Fibroblast of the conjunctiva (primary cell): ENCODE measurements at regions not wholly inside any gene's neighbourhood (a gene's known extent, or its start where the extent isn't known, plus 50 kb on each side); places are given as distances from the start of the nearest gene placed in this dataset.

Experiments used
- DNase-seq: peaks from one replicate; pipeline ENCODE4 v3.0.0-alpha.2; 2010; ENCODE audit warnings: low read depth

DNA sequence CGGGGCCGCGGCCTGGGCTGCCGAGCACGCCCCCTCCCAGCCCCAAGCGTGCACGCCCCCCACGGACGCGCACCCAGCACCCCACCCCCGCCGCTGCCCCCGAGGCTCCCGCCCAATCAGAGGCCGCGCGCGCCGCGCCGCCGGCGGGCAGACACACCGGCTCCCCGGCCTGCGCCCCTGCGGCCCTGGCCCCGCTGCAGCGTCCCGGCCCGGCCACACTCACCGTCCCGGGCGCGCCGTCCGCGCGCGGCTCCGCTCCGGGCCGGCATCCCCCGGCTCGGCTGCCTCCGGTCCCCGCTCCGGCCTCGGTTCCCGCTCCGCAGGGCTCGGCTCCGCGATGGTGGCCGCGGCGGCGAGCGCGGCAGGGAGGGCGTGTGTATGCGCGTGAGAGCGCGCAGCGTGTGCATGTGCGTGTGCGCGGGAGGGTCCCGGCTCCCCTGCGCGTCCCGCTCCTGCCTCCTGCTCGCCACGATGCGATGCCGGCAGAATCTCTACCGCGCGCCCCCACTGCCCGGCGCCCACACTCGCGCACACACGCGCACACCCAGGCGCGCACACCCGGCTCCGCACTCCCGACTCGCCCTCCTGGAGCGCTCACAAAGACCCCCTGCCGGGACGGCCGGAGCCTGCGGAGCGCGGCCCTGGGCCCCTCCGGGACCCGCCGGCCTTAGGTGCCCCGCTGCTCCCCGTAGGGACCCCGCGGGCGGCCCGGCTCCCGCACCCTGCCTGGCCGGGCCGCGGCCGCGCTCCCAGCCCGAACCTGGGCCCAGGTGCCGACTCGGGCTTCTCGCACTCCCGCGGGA is 186.5 kb upstream of the LINGO1 start:
- DNase-seq: no peak

DNA sequence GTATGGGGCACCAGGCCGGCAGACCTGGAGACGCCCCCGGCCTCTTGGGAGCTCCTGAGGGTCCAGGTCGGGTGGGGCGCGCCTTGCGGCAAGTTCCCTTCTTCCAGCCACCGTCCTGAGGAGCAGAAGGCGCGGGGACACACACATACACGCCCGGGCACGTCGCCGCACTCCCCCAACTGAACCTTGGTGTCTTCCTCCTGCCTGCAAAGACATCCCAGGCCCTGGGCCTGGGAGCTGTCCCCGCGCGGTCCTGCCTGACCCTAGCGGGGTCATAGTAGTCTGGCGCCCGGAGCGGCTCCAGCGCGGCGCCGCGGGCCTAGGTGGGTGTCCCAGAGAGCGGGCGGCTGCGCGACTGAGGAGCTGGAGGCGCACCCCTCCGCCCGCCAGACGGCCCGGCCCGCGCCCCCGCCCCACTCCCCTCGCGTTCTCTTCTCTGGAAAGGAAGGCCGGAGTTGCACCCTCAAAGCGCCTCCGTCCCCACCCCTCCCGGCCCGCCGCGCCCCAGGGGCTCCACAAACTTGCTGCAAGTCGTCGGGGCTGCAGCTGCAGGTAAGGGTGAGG is 185.9 kb upstream of the LINGO1 start:
- DNase-seq: no peak

DNA sequence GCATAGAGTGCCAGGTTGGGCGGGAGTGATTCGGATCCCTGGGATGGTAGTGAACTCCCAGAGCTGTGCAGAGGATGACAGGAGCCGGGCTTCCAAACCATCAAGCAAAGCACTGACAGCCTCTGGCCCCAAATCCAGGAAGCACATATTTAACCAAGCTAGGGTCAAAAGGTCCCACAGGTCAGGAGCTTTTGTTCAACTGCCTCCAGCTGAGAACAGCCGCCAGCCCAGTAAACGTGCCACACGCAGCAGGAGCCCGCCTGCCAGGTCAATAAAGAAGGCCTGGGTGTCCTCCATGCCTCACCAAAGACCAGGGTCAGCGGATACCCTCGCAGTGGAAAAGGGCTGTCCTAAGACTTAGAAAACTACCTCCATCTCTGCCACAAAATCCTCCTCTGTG is 184.7 kb upstream of the LINGO1 start:
- DNase-seq: no peak

DNA sequence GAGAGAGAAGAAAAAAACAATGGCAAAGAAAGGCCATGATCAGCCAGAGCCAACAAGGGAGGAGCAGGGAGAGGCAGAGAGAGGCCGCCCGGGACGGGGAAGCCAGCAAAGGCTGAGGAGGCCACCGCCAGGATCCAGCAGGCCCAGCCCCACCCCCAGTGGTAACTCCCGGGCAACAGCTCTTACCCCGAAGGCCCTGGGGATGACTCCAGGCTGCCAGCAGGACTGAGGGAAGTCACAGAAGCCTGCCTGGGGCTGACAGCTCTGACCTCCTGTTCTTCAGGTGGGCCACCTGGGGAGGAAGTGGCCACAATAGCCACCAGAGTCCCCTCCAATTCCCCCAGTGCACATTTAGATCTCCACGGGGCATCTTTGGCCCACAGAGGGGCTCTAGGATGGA is 184.3 kb upstream of the LINGO1 start:
- no peak for DNase-seq

DNA sequence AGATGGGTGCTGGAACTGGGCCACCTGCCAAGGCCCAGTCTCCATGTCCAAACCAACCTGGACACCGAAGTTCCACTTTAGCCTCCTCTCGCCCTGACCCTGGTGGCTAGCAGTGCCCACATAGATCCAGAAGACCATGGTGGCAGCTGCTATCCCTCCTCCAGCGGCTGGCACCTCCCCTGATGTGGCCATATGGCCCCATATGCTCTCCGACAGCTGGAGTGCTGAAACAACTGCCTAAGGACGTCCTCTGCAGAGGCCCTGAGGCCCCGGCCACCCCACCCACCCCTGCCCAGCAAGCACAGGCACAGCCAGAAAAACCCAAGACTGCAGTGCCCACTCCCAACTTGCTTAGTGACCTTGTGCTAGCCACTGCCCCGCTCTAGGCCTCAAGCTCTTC is 182.3 kb upstream of the LINGO1 start:
- DNase-seq: no peak

DNA sequence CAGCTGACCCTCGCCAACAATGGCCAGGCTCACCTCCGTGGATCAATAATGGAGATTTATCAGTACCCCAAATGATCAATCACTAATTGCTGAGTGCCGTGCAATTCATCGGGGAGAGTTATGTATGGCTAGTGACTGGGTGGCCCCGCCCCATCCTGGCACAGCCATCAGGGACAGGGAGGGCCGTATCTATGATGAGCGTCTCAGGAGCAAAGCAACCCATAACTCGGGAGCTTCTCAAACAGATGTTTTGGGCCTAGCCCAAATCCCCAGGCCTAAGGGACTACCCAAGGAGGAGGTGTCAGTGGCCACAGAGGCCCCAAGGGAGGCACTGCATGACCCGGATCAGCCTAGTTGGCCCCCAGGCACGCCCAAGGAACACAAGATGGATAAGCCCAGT is 180.0 kb upstream of the LINGO1 start:
- no peak for DNase-seq

DNA sequence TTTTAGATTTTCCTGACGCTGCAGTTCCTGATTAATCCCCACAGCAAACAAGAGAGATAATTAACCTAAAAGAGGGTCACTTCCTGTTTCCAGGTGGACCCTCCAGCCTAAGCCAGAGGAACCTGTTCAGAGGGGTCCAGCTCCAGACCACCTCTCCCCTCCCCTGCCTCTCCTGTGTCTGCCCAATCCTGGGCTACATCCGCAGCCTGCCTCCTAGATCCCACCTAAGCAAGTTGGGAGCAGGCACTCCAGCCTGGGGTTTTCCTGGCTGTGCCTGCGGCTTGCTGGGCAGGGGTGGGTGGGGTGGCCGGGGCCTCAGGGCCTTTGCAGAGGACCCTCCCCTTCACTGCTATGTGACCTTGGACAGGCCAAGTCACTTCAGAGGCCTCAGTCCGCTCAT is 178.6 kb upstream of the LINGO1 start:
- no peak for DNase-seq

DNA sequence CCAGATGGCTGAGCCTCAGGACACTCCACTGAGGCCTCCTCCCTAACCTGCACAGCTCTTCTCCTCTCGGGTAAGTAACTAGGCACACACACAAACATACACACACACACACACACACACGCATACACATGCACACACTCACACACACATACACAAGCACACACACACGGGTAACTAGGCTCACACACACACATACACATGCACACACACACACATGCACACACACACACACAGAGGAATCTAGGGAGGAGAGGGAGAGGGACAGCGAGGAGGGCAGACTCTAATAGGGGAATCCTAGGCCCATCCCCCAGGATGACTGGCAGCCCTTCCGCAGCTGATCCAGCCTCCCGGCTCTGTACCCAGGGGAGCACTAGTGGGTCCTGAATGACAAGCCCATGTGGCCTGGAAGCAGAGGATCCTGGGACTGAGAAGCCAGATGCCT is 177.4 kb upstream of the LINGO1 start:
- no peak for DNase-seq

DNA sequence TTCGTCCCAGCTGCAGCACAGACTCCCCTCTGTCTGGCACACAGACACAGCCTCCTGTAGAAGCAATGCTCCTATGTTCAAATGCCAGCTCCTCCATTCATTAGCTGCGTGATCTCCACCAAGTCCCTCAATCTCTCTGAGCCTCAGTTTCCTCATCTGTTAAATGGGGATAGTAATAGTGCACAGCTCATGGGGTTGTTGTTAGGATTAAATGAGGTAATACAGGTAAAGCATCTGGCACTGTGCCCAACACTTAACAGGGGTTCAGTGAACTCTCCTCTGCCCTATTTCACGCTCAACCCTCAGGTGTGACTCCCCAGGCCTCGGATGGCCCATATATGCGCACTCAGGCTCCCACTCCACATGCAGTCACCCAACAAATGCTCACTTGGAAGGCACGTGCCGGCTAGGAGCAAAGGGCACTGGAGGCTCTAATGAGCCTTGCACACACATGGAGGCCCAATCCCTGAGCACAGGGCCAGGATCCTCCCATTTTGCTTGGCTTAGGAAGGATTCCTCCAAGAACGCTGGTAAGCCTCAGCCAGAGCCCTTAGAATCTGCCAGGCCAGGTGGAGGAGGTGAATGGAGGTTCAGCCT is 176.0 kb upstream of the LINGO1 start:
- no peak for DNase-seq

DNA sequence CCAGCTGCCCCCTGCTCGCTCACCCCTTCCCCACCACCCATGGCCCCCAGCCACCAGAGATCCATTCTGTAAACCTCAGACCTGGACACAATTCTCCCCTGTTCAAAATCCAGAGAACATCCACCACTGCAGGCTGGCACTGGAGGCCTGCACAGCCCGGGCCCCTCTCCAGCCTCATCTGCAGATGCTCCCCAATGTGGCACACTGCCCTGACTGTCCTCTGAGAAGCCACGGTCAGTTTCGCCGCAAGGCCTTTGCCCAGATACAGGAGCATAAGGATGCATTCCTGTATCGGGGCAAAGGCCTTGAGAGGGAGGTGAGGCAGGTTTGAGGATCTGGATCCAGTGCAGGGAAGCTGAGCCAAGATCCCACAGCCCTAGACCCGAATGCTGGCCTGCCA is 175.4 kb upstream of the LINGO1 start:
- no peak for DNase-seq

DNA sequence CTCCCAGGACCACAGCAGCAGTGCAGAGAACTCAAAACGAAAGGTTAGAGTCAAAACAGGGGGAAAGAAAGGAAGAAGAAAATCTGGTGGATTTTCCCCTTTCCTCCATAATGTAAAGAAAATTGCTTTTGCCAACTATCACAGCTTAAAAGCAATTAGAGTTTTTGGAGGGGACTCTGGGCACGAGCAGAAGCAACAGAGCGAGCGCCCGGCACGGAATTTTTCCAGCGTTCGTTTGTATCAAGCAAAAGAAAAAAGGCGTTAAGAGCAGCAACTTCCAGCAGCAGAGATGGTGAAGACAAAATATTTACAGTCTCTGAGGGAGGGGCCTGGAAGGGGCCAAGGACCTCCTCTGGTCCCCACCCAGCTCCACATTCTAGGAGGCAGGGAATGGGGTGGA is 174.9 kb upstream of the LINGO1 start:
- DNase-seq: no peak

DNA sequence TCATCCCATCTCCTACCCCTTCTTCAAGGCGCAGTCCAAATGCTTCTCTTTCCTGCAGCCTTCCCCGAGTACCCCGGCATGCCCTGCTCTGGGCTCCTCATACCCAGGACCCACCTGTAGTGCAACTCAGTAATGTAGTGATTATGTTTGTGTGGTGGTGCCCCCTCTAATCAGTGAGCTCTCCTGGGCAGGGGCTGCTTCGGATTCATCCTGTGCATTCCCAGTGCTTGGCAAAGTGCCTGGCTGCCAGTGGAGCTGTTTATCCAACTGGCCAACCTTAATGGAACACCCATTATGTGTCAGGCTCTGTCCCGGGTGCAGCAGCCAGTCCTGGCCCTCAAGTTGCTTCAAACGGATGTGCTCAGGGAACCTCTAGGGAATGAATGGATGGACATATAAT is 174.4 kb upstream of the LINGO1 start:
- DNase-seq: no peak

DNA sequence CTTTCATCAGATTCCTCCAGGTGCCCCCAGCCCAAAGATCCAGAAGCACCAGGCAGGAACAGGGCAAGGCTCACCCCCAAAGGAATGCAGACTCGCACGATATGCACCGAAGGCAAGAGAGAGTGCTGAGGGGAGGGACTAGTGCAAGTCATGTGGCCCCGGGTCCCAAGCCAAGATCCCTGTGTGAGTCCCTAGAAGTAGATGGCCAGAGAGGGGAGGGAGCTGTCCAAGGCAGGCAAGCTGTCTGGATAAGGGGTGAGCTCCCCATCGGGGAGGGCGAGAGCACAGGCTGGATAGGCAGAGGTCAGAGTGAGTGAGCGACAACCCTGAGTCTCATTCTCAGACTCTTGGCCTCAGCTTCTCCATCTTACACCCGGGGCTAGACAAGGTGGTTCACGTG is 171.5 kb upstream of the LINGO1 start:
- no peak for DNase-seq

DNA sequence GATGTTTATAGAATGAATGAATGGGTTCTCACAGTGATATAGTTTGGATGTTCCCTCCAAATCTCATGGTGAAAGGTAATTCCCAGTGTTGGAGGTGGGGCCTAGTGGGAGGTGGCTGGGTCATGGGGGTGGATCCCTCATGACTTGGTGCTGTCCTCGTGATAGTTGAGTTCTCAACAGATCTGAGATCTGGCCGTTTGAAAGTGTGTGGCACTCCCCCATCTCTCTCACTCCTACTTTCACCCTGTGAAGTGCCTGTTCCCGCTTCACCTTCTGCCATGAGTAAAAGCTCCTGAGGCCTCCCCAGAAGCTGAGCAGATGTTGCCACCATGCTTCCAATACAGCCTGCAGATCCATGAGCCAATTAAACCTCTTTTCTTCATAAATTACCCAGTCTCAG is 170.8 kb upstream of the LINGO1 start:
- no peak for DNase-seq

DNA sequence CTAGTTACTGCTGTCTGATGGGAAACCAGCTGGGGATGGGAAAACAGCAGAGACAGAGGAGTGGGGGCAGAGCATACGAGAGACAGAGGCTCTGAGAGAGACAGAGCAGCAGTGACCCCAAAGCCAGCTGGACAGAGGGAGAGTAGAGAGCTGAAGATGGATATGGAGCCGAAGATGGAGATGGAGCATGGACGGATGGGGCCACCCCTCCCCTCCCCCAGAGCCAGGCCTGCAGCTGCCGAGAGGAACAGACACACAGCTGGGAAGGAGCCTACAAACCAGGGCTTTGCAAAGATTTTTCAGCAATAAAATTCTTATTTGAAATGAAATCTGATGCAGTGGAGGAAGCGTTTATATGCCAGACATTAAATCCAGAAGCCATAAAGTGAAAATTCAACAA is 167.6 kb upstream of the LINGO1 start:
- no peak for DNase-seq

DNA sequence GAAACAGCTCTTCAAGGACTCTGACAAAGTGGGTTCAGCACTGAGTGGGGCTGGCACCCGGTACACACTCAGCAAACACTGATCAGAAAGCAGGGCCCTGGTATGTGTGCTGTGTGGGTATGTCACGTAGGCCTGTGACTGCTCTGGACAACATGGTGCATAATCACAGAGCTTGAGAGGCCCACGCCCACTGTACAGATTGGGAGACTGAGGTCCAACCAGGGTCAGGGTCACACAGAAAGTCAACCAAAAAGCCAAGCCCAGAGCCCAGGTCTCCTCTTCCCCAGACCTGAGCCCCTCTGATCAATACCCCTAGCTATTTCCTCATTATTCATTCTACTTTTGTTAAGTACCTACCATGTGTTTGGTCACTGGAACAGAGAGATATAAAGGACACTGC is 166.1 kb upstream of the LINGO1 start:
- DNase-seq: no peak

DNA sequence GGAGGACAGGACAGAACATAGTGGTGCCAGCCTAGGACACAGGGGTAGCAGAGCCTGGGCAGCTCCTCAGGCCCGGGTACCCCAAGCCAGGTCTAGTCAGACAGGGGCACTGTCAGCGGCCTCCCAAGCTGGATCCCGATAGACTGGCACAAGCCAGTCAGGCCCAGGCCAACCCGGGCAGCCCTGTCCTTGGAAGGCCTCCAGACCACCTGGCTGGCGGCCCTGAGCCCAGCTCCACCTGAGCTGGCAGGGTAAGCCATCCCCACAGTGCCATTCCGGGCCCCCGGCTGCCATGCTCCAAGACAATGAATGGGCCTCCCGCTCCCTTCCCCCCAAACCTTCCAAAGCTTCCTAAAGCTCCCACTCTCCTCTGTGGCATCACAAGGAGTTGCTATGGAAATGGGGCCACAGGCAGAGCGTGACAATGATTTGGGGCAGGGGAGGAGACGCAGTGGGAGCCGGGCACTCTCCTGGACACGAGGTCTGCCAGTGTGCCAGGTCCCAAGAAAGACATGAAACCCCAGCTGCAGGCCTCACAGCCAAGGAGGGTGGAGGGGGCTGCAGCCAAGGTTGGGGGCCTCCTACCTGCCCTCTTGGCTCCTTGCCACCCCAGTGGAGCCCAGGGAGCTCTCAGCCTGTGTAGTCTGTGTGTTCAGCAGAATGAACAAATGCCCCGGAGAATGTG is 165.6 kb upstream of the LINGO1 start:
- no peak for DNase-seq

DNA sequence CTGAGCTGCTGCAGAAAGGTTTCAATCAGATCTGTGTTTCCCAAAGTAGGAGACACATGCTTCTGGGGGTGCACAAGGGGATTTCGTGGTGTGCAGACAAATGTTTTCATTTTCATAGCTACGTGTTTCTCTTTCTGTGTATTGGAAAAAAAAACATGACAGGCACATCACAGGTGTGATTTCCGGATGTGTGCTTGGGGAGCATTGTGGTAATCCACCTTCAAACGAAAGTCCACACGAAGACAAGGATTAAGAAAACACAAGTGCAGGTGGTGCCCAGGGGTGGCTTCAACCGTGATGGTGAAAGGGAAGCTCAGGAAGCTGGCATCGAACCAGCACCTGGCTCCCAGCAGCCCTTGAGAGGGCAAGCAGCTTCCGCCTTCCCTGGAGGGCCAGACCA is 164.6 kb upstream of the LINGO1 start:
- no peak for DNase-seq

DNA sequence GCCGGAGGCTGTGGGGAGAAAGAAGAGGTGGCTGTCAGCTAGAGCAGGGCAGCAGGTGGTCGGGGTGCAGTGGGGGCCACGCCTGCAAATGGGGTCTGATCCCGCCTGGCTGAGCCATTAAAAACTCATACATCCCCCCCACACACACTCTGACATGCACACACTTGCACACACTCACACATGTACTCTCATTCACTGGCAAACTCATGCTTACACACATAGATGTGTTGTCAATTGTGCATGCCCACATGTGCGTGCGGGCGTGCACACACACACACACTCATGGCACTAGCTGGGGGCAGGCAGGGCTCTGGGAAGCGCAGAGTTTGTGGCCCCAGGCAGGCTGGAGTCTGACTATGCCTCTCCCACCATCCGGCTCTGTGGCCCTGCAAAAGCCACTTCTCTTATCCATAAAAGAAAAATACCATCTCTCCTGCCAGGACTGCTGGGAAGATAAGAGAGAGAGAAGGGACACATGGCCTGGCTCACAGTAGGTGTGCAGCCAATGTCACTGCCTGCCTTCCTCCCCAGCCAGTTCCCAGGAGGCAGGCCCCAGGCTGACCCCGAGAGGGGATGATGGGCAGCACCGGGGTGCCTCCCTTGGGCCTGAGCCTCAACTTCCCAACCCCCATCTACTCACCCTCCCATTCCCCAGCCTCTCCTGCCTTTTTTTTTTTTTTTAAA is 163.5 kb upstream of the LINGO1 start:
- DNase-seq: no peak

DNA sequence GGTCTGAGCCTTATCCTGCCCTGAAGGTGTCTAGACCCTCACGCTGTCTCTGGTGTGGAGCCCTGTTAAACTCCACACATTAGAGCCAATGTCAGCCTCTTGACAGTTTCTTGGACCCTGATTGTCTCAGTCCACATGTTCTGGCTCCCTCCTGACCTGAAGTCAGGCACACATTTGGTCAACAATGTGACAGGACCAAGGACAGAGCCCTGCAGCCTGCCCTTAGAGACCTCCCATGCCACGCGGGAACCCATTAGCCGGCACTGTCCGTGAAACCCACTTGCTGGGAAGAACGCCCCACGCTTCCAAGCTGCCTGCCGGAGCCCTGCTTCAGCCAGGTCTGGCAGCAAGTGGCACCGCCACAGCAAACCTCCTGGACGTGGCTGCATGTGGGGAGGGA is 162.7 kb upstream of the LINGO1 start:
- no peak for DNase-seq

DNA sequence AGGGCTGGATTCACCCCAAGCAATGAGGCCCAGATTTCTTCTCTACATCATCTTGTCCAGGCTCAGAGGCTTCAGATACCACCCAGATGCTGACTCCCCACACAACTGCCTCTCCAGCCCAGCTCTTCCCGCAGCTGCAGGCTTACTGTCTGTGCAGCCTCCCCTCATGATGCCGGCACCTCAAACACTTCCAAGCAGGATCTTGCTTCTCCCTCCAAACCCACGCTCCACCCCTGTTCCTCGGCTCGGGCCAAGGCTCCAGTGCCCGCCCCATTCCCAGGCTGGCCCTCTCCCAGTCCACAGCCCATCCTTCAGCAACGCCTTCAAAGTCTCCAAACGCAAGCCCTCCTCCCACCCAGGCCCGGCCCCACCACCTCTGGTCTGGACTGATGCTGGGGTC is 159.2 kb upstream of the LINGO1 start:
- DNase-seq: no peak

DNA sequence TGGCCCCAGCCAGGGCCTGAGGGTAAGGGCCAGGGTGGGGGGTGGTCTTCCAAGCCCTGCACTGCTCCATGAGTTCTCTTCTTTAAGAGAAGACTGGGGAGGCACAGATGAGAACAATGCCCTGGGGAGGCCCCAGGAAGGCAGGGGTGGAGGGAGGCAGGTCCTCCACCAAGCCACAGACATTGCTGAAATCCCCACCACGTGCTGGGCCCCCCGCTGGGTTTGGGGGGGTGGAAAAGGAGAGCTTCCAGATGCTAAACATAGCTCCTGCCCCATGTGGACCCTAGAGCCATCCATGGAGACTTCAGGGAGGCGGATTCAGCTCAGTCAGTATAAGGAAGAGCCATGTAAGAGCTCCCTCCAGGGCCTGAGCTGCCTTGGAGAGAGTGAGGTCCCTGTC is 157.8 kb upstream of the LINGO1 start:
- no peak for DNase-seq

DNA sequence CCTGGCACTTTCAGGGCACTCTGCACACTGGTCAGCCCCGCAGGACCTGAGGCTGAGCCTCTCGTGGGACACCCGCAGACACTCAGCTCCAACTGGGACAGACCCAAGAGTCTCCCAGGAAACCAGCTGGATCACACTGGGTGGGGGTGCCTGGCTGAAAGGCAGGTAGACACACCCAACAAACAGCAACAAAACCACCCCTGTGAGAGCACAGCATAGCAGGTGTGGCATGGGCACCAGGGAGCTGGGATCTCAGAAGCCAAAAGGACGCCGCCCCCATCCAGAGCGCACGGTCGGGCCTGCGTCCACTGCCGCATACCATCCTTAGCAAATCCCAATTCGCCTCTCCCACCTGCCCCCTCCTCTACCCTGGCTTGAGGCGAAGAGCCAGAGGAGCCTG is 154.2 kb upstream of the LINGO1 start:
- no peak for DNase-seq
